ENCODE measurements at regions not wholly inside any gene's neighbourhood (a gene's known extent, or its start where the extent isn't known, plus 50 kb on each side); places are given as distances from the start of the nearest gene placed in this dataset.
"Not testable (repeated sequence)": the region's sequence is repeated elsewhere in the genome, so short reads cannot be mapped to it uniquely, and the experiment has no call there.

DNA sequence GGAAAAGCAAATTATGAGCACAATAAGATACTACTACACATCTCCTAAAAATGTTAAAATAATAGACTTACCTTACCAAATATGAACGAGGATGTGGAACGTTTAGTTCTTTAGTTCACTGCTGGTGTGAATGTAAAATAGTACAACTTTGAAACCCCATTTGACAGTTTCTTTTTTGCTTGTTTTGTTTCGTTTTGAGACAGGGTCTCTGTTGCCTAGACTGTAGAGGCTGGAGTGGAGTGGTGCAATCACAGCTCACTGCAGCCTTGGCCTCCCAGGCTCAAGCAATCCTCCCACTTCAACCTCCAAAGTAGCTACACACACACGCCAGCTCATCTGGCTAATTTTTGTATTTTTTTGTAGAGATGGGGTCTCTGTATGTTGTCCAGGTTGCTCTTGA lies 136.4 kb upstream of the FAR2 start:
- DNase-seq (ENCODE audit: low read depth): no peak
- no peak overlapping the region for H3K4me3 ChIP-seq (ENCODE audit: low read depth, low read length)
- TF ChIP-seq, protein P1, sequence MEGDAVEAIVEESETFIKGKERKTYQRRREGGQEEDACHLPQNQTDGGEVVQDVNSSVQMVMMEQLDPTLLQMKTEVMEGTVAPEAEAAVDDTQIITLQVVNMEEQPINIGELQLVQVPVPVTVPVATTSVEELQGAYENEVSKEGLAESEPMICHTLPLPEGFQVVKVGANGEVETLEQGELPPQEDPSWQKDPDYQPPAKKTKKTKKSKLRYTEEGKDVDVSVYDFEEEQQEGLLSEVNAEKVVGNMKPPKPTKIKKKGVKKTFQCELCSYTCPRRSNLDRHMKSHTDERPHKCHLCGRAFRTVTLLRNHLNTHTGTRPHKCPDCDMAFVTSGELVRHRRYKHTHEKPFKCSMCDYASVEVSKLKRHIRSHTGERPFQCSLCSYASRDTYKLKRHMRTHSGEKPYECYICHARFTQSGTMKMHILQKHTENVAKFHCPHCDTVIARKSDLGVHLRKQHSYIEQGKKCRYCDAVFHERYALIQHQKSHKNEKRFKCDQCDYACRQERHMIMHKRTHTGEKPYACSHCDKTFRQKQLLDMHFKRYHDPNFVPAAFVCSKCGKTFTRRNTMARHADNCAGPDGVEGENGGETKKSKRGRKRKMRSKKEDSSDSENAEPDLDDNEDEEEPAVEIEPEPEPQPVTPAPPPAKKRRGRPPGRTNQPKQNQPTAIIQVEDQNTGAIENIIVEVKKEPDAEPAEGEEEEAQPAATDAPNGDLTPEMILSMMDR (conservative IDR thresholded peaks at IDR 0.05; ENCODE audit: low read depth, low read length): no peak

GRCh38 chr12:29017532-29017931 lies 131.5 kb upstream of the FAR2 start:
- not testable (repeated sequence) for H3K4me3 ChIP-seq (ENCODE audit: low read depth, low read length); DNase-seq (ENCODE audit: low read depth)

DNA sequence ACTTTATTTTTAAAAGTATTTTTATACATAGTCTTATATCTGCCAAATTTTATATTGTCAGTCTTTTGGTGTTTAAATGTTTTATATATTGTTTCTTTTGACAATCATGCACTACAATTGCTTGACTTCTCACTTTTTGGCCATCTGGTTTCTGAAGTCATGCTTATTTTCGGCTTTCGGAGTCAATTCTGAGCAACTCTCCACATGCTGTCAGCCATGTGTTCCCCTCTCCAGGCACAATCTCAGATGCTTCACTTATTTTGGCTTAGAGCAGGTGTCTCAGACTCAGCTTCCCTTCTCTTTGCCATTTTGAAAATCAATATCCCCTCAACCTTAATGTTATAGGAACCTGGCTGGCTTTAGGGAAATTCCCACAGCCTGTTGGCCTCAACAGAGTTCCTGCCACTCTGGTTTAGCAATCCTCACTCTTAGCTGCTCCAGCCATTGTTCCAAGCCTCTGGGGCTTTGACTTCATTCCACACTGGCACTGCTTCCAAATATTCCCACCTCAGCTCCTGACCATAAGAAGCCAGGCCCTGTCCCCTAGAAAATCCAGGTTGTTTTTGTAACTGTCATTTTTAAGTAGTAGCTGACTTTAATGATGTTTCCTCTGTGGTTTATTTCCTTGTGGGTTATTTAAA lies 125.5 kb upstream of the FAR2 start:
- no peak overlapping the region for H3K4me3 ChIP-seq (ENCODE audit: low read depth, low read length)
- TF ChIP-seq, protein P1 (conservative IDR thresholded peaks at IDR 0.05; ENCODE audit: low read depth, low read length): no peak
- DNase-seq (ENCODE audit: low read depth): no peak

DNA sequence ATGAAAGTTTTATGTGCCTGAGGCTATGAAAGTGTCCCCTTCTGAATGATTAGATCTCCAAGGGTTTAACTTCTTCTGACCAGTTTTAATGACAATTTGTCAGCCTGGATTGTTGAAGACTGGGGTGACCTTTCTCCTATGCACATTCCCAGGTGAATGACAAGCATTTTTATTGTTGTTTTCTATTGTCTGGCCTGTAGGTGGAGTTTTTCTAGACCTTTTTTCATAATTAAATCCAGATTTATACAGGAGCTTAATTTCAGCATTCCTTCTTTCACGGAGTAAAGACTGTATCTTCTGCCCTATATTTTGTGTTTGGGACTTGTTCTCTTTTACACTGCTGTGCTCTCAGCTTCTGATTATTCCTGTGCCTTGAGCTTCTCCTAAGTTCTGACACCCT lies 125.0 kb upstream of the FAR2 start:
- H3K4me3 ChIP-seq (ENCODE audit: low read depth, low read length): no peak overlapping the region
- TF ChIP-seq, protein P1 (conservative IDR thresholded peaks at IDR 0.05; ENCODE audit: low read depth, low read length): peak; percentile 38
- no peak for DNase-seq (ENCODE audit: low read depth)

DNA sequence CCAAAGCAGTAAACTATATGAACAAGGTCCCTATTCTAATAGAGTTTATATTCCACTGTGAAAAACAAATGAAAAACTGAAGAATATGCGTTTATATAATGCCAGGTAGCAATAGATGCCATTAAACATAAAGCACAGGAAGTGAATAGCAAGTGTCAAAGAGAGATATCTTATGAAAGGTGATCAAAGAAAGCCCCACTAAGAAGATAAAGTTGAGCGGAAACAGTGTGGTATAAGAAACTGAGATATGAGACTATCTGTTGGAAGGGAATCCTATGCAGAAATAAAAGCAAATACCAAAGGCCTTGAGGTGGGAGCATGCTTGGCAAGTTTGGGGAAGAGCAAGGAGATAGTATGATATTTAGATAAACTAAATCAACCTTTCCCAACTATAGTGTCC lies 123.1 kb upstream of the FAR2 start:
- no peak for DNase-seq (ENCODE audit: low read depth)
- TF ChIP-seq, protein P1 (conservative IDR thresholded peaks at IDR 0.05; ENCODE audit: low read depth, low read length): no peak
- no peak overlapping the region for H3K4me3 ChIP-seq (ENCODE audit: low read depth, low read length)

- H3K4me3 ChIP-seq (ENCODE audit: low read depth, low read length): no peak overlapping the region
Measured at GRCh38 chr12:29026419-29026818, 122.7 kb upstream of the FAR2 start.

DNA sequence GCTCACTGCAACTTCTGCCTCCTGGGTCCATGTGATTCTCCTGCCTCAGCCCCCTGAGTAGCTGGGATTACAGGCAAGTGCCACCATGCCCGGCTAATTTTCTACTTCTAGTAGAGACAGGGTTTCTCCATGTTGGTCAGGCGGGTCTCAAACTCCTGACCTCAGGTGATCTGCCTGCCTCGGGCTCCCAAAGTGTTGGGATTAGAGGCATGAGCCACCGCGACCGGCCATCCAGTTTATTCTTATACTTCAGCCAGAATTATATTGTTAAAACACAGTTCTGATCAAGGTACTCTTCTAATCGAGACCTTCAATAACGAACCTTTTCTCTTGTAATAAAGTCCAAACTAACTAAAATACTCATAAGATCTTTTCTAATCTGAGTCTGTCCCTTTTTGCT lies 119.6 kb upstream of the FAR2 start:
- not testable (repeated sequence) for DNase-seq (ENCODE audit: low read depth); H3K4me3 ChIP-seq (ENCODE audit: low read depth, low read length)

More at GRCh38 chr12:29026419-29026818, 122.7 kb upstream of the FAR2 start:
- TF ChIP-seq, protein P1 (conservative IDR thresholded peaks at IDR 0.05; ENCODE audit: low read depth, low read length): no peak
- DNase-seq (ENCODE audit: low read depth): no peak

DNA sequence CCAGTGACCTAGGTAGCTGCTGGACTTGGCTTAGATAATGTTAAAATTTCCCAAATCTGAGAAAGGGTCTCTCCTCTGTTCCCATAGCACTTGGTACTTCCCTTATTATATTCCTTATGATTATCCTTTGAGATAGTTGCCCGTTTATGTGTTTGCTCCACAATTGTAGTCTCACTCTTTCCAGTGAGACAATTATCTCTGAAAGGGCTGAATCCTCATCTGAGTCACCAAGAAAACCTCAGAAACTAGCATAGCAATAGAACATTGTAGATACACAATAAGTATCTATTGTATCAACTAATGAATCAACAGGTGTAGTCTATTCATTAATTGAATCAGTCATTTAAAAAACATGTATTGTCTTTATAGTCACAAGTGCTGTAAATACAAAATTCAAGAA lies 119.1 kb upstream of the FAR2 start:
- TF ChIP-seq, protein P1 (conservative IDR thresholded peaks at IDR 0.05; ENCODE audit: low read depth, low read length): no peak
- no peak overlapping the region for H3K4me3 ChIP-seq (ENCODE audit: low read depth, low read length)
- no peak for DNase-seq (ENCODE audit: low read depth)

Data from choroid plexus epithelial cell (primary cell).